ENCODE measurements at regions not wholly inside any gene's neighbourhood (a gene's known extent, or its start where the extent isn't known, plus 50 kb on each side); places are given as distances from the start of the nearest gene placed in this dataset.

- TF ChIP-seq CTCF (conservative IDR thresholded peaks at IDR 0.05) (no peak), ZFX (IDR thresholded peaks at IDR 0.05) (no peak)
Observed at GRCh38 chr9:78577156-78577906, 280.4 kb downstream of the PSAT1 start.
